TTC549 (cell line): ENCODE measurements at regions not wholly inside any gene's neighbourhood (a gene's known extent, or its start where the extent isn't known, plus 50 kb on each side); places are given as distances from the start of the nearest gene placed in this dataset.

Experiments used
- FAIRE-seq: peaks from 2 replicates; lab custom pipeline; 2012; peaks lifted over from hg19 to GRCh38; lab: Jason Lieb, UNC

DNA sequence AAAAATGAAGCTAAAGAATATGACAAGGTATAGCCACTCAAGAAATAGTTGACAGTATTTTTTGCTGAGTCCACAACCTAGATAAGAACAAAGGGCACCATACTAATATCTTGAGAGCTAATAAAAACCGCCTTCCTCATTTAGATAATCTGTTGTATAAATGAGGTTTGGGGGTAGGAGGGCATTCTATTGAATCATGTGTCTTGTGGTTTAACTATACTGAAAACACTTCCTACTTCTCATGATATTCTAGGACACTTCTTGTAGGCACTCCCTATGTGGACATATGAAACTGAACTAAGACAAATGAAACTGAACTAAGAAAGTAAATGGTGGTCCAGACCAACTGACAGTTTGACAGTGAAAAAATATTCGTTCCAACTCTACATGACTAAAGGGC, 1268.5 kb upstream of the C9orf72 start:
- no peak for FAIRE-seq

DNA sequence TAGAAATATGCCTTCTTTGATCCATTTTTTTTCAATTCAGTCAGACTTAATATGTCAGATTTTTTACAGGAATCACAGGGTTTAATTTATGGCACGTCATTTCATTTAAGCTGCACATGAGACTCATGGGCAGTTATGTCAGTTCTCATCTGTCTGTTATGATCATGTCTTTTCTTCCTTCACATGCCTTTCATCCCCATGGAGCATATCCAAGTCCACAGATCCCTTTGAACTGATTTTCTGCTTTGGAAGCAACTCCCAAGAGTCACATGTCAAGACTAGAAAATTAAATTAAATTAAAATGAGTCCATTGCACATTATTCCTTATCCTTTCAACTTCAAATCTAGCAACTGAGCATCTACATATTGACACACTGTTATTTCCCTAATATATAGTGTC, 1274.0 kb upstream of the C9orf72 start:
- FAIRE-seq, result no peak

DNA sequence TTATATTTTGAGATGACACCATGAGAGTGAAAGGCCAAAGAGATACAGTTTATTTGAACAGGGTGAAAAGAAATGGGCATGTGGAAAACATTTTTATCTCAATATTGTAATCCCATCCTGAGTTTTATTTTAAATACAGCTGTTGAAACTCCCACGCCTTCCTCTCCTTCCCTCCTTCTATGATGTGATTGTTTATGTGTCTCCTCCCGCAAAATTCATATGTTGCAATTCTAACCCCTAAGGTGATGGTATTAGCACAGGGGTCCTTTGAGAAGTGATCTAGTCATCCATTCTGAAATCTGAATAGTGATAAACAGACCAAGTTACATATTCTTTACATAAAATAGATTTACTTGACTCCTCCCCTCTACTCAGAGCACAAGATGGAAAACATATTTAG, 1275.4 kb upstream of the C9orf72 start:
- no peak for FAIRE-seq

DNA sequence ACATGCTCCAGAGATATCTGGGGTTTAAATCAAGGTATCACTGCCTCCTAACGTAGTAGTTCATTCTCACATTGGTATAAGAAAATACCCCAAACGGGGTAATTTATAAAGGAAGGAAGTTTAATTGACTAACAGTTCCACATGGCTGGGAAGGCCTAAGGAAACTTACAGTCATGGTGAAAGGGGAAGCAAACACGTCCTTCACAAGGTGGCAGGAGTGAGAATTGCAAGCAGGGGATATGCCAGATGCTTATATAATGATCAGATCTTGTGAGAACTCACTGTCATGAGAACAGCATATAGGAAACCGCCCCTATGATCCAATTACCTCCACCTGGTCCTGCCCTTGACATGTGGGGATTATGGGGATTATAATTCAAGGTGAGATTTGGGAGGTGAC, 1280.2 kb upstream of the C9orf72 start:
- no peak for FAIRE-seq

DNA sequence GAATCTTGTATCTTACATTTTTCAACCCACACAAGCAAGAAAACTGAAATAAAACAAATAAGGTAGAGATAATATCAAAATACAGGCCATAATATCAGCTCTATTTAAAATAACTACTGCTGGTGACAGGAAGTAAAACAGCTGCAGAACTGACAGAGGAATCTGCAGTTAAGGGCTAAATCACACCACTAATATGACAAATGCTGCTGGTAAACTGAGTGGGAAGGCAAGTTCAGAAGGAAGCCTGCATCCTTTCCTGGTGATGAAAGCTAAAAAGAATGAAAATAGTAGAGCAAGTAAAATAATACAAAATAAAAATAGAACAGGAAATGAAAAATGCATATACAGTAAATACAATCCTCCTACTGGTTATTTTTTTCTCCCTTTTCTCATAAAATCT, 1293.7 kb upstream of the C9orf72 start:
- no peak for FAIRE-seq

DNA sequence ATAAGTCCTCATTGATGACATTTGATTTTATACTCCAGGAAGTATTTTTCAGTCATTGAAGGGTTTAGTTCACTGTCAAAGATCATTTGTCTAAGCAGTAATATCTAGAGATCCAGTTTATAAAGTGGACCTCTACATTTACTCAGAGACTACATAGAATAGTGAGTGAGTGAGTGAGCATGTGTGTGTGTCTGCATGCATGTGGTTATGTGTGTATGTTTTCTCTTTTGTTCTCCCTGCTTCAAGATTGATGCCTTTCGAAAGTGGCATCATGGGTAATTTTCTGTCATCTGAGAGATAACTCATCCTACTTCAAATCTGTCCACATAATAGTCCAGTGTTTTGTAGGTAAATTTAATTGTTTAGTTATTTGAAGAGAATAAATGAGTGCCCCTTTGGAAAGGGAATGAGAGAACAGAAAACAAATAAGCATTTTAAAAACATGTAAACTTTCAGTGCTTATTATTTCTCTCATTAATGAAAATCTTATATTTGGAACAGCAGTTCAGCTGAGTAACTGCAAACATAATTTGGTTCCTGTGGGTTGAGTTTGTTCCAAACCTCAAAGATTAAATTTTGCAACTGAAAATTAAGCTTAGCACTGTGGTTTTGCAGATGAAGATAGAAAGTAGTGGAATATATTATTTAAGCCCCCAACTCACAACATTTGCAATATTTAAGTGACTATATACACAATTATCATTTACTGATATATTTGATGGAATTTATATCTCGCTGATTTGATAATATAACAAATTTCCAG, 1295.1 kb upstream of the C9orf72 start:
- no peak for FAIRE-seq

DNA sequence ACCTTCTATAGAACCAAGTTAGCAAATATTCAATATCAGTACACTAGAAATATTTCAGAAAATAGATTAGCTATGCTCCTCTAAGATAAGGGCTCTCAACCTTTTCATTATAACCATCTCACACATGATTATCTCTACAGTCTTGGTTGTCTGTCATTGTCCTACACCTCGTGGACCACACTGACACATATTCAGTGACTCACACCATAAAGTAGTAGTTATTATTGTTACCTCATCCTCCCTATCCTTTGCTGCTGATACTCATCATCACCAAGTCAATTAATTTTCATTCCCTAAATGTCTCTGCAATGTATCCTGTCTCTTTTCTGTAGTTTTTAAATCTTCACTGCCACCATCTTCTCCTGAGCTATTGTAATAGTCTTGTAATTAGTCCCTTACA, 1309.2 kb upstream of the C9orf72 start:
- no peak for FAIRE-seq

DNA sequence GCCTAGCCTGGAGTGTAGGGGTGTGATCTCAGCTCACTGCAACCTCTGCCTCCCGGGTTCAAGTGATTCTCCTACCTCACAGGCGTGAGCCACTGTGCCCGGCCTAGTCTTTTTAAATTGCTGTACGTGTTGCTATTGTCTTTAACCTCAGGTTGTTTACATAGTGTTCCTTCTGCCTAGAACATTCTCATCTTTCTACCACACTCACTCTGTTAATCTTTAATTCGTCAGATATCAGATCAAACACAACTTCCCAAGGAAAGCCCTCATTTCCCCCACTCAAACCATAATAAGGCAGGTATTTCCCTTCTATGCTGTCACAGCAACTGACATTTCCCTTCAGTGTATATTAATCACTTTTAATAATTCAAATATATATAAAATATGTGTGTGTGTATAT, 1310.0 kb upstream of the C9orf72 start:
- FAIRE-seq, result no peak

DNA sequence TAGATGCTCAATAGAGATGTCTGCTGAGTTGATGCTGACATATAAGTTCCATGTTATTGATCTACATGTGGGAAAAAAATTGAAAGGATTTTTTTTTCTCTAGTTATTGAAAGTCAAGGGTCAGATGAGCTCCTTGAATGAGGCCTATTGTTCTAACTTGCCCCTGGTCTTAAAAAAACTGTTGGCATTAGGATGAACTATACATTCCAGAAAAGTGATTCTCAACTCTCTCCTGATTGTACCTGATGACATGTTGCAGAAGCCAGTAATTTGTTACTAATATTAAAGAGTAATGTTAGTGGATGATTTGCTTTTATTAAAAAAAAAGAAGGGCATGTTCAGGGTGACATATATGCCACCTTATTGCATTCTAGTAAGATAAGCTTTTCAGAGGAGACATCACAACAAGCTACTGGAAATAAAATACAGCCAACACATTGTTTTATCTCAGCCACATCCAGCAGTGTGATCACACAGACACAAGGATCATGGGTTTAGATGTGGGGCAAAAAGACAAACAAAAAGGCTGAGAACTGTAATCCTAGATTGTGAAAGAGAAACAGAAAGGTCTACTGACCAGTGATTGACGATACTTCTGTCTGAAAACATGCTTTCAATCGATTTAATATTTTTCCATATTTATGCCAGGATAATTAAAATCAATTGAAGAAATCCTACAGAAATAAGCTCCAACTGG, 1314.1 kb upstream of the C9orf72 start:
- no peak for FAIRE-seq

DNA sequence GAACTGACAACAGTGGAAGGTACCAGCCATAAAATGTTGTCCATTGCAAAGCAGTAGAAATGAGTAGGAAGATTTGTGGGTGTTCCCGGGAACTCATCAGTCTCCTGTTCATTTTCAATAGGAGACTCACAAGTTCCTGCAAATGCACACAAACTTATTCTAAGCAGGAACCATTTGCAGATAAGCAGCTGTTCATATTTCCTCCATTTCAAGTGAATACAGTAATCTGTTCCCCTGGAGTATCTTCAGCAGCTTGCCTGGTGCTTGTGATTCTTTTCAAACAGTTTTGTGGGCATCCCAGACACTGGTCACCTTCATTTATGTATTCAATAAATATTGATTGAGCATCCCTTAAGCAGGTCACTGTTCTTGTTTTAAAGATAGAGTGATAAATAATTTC, 1315.5 kb upstream of the C9orf72 start:
- no peak for FAIRE-seq

DNA sequence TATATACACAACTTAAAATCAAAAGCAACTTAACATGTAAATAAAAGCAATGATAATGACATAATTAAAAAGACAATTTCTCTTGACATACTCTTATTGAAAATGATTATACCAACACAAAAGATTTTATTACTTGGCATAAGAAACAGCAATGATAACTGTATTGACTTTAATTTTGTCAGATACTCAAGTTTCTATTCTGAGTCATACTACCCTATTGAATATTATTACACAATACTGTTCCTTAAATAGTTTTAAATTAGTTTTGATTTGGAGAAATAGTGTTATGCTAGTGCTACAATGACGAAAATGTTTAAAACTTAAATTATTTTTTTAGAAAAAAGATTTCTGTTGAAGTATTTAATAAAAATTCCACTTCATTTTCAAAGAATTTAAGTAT, 1319.3 kb upstream of the C9orf72 start:
- FAIRE-seq, result no peak

DNA sequence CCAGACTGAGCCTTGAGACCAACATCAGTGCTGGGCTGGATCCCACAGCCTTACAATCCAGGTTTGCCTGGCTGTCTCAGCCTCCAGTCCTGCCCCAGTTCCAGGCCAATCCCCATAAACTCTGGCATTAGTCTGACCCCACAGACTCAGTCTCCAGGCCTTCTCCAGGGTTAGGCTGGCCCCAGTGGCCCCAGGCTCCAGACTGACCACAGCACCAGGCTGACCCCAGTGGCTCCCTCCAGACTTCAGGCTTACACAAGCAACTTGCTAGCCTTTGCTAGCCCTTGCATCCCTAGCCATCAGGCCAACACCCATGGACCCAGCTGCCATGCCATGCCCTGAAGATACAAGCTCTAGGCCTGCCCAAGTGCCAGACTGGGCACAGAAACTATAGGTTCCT, 1326.0 kb upstream of the C9orf72 start:
- FAIRE-seq, result no peak

DNA sequence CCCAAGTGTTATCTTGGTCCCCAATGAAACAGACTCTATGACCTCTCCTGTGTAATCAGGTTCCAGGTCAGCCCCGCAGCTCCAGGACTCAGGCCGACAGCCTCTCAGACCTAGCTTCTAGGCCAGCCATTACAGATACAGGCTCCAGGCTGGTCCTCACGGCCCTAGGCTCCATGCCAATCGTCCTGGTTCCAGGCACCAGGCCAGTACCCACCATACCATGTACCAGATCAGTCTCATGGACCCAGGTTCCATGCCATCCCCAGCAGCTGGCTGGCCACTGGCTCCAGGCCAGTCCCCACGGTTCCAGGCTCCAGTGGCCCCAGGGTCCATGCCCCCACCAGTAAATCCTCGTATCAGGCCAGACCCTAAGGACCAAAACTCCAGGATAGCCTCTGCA, 1326.6 kb upstream of the C9orf72 start:
- no peak for FAIRE-seq

DNA sequence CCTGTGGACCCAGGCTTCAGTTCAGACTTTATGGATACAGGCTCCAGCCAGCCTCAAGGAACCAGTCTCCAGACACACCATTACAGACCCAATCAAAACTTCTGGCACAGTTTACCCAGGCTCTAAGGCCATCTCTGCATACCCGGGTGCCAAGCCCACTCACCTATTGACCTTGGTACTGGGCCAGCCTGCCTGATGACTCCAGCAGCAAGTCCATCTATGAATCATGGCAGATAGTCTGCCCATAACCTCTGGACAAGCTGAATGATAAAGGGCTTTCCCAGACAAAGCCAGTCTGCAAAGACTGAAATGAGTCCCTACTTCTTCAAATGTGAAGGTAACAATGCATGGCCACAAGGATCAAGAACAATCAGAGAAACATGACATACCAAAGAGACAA, 1327.1 kb upstream of the C9orf72 start:
- FAIRE-seq, result no peak

DNA sequence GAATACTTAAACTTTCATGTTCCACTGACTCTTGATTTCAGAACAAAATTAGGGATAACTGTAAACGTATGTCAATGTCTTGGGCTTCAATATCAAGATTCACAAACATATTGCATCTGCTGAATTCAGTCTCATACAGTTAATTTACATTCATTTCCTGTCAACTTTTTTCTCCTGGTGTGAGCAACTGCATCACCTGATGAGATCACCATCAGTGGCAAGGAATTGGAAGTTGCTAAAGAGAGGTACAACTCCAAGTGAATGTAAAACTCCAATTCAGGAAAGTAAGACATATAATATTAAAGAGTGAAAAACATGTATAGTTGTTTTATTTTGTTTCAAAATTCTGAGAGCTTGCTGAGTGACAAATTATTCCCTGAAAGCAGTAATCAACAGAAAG, 1336.2 kb upstream of the C9orf72 start:
- no peak for FAIRE-seq

DNA sequence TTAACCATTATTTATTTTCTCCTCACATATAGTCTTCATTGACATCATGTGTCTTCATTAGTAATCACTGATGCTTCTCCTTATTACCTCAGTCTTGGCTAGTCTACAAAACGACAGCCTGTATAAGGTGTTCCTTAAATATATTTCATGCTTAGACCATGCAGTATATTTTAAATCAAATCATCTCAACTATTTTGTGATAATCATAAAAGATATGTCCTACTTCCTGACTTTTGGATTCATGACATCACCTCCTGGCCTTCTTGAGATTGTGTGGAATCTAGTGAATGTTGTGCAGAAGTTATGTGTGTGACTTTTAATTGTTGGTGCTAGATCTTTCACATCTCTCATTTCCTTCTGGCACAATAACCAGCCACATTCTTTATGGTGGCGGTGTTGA, 1339.3 kb upstream of the C9orf72 start:
- no peak for FAIRE-seq

DNA sequence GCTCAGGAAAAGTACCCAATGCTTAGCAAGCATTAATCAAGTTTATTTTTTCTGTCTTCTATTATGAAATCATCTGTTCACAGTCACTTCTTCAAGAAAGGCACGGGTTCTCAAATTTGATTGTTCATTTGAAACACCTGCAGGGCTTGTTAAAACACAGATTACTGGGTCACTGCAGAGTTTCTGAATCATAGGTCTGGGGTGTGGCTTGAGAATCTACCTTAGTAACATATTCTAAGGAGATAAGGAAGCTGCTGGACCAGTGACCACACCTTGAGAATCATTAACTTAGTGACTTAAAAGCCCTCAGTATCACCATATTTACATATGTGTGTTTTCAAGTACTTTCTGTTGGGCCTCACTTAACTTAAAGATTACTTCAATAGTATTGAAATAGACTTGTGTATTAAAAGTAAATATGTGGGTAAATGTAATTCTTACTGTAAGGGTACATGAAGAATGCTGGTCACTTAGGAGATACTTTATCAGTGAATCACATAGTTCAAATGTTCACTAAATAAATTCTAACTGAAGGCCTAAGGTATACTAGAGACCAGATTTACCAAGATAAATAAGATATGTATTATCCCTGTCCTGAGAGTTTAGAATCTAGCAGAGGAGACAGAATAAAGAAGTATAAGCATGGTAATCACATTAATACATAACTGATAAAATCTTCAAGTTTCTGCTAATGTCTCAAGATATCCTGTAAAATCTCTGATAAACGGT, 1342.1 kb upstream of the C9orf72 start:
- FAIRE-seq, result no peak

DNA sequence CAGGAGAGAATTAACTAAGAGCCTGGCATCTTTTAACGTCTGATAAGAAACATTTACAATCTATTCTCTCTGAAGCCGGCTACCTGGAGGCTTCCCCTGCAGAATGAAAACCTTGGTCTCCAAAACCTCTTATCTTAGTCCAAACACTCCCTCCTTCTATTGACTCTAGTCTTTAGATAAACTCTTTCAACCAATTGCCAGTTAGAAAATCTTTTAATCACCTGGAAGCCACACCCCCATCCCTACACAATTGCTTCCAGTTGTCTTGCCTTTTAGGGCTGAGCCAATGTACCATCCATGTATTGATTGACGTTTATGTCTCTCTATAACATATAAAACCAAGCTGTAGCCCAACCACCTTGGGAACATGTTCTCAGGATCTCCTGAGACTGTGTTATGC, 1343.1 kb upstream of the C9orf72 start:
- FAIRE-seq, result no peak

DNA sequence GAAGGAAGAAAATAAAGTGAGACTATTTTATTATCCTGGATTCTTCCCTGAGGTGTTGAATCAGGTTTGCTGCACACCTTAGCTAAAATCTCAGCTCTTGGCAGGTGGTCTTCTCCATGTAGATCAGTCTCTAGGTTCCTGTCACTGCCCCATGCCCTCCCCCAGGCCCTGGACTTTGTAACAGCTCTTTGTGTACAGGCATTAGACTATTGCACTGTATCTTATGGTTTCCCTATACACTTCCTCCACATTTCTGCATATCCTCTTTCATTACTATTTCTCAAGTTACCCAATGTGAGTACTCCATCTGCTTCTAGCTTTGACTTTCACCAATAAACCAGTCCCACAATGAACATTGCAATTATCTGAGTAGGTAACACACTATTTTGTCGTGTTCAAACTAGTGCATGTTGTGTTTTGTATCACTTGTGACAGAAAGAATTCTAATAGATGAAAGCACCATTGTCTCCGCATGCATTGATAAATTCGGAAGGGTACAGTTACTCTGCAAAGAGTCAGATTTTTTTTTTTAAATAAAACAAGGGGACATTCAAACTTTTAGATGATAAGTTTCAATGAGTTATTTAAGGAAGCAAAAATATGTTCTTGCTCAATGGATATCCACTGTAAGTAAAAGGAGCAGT, 1348.7 kb upstream of the C9orf72 start:
- no peak for FAIRE-seq

DNA sequence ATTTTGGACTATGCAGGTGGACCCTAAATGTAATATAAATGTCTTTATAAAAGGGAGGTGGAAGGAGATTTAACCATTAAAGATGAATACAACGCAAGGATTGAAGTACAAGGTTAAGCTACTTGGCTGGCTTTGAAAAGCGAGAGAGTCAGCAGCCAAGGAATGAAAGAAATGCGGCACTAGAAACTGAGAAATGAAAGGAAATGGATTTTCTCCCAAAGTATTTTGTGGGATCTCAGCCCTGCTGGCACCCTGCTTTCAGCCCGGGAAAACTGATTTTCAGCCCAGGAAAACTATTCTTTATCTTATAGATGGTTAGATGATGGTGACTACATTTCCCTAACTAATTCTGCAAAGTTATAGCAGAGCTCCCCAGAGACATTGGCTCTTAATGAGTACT, 1349.6 kb upstream of the C9orf72 start:
- FAIRE-seq, result no peak

DNA sequence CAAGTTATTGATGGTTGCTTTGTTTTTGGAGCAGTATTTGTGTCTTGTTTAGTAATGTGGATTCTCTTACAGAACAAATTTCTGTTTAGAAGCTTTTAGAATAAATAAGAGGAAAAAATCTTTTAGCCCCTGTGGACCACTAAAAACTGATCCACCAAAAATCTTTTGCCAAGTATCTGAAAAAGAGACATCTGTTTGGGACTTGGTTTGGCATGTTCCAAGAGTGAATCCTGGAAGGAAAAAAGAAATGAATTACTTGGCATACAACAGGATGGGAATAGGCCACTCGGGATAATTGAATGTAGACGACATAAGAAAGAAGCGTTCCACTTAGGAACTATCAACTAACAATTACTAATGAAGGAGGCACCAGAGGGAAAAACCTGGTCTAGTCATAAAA, 1350.1 kb upstream of the C9orf72 start:
- no peak for FAIRE-seq

DNA sequence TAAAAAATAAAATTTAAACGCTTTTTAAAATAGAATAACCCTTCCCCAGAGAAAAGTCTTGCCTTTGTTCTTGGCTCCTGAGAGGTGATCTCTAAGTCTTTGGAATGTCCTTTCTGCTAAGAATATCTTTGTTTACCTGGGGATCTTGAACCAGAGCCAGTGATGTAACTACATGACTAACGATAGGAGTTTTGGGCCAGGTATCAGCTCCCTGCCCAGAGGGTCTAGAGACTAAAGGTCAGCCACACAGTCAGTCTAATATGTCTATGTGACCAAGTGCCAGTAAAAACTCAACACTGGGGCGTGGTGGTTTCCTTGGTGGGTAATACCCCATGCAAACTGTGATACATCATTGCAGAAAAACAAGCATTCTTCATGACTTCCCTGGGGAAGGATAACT, 1351.9 kb upstream of the C9orf72 start:
- FAIRE-seq, result no peak

DNA sequence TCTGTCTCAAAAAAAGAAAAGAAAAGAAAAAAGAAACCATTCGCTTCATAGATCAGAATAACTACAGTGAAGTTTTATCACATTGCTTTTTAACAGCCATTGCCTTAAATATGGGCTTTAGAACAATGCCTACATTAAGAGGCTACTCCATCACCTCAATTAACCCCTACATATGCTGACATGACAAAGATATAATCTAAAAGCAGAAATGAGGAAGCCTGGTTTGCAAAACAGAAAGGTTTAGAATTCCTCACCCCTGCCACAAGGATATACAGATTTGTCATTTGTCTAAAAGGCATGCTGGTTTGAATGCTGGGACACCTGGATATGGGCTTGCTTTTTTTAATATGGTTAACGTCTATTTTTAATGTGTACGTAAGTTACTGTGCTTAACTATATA, 1353.0 kb upstream of the C9orf72 start:
- no peak for FAIRE-seq
